Liver (tissue), 3 donors: ENCODE measurements at regions not wholly inside any gene's neighbourhood (a gene's known extent, or its start where the extent isn't known, plus 50 kb on each side); places are given as distances from the start of the nearest gene placed in this dataset.

Experiments
- MAX ChIP-seq: IDR thresholded peaks from 2 replicates; pipeline ENCODE4 v1.6.1; 2016; ENCODE audit warnings: antibody characterized with exemption
- RAD21 ChIP-seq, 2 donors: IDR thresholded peaks; 2 replicates each; pipeline ENCODE4 v1.6.1; 2016; ENCODE audit warnings: antibody characterized with exemption in 2 of 2, mild to moderate bottlenecking in 2 of 2
- SP1 ChIP-seq: IDR thresholded peaks from 2 replicates; pipeline ENCODE4 v1.6.1; 2018; ENCODE audit warnings: antibody characterized with exemption, mild to moderate bottlenecking
- TF ChIP-seq, protein P1 (sequence below): fragments of 150-350 bp; IDR thresholded peaks from 2 replicates; pipeline ENCODE4 v1.5.1; 2017; ENCODE audit warnings: improper control_type of control experiment, low read depth, low read length; ENCODE audit not compliant: missing input control
- TF ChIP-seq, protein P2 (sequence below): IDR thresholded peaks from 2 replicates; pipeline ENCODE4 v1.6.1; 2016; ENCODE audit warnings: antibody characterized with exemption, mild to moderate bottlenecking
- donor health status: healthy.
- donor health status: healthy.

- TF ChIP-seq RAD21 (IDR thresholded peaks at IDR 0.05) = no peak
- TF ChIP-seq, protein P1, sequence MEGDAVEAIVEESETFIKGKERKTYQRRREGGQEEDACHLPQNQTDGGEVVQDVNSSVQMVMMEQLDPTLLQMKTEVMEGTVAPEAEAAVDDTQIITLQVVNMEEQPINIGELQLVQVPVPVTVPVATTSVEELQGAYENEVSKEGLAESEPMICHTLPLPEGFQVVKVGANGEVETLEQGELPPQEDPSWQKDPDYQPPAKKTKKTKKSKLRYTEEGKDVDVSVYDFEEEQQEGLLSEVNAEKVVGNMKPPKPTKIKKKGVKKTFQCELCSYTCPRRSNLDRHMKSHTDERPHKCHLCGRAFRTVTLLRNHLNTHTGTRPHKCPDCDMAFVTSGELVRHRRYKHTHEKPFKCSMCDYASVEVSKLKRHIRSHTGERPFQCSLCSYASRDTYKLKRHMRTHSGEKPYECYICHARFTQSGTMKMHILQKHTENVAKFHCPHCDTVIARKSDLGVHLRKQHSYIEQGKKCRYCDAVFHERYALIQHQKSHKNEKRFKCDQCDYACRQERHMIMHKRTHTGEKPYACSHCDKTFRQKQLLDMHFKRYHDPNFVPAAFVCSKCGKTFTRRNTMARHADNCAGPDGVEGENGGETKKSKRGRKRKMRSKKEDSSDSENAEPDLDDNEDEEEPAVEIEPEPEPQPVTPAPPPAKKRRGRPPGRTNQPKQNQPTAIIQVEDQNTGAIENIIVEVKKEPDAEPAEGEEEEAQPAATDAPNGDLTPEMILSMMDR = no peak
- TF ChIP-seq SP1 = no peak
- TF ChIP-seq MAX = no peak
- TF ChIP-seq, protein P2, sequence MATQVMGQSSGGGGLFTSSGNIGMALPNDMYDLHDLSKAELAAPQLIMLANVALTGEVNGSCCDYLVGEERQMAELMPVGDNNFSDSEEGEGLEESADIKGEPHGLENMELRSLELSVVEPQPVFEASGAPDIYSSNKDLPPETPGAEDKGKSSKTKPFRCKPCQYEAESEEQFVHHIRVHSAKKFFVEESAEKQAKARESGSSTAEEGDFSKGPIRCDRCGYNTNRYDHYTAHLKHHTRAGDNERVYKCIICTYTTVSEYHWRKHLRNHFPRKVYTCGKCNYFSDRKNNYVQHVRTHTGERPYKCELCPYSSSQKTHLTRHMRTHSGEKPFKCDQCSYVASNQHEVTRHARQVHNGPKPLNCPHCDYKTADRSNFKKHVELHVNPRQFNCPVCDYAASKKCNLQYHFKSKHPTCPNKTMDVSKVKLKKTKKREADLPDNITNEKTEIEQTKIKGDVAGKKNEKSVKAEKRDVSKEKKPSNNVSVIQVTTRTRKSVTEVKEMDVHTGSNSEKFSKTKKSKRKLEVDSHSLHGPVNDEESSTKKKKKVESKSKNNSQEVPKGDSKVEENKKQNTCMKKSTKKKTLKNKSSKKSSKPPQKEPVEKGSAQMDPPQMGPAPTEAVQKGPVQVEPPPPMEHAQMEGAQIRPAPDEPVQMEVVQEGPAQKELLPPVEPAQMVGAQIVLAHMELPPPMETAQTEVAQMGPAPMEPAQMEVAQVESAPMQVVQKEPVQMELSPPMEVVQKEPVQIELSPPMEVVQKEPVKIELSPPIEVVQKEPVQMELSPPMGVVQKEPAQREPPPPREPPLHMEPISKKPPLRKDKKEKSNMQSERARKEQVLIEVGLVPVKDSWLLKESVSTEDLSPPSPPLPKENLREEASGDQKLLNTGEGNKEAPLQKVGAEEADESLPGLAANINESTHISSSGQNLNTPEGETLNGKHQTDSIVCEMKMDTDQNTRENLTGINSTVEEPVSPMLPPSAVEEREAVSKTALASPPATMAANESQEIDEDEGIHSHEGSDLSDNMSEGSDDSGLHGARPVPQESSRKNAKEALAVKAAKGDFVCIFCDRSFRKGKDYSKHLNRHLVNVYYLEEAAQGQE = no peak
These were observed 270.8 kb upstream of the POM121L12 start for GRCh38 chr7:52764492-52765169.
